ENCODE measurements at regions not wholly inside any gene's neighbourhood (a gene's known extent, or its start where the extent isn't known, plus 50 kb on each side); places are given as distances from the start of the nearest gene placed in this dataset.
"Not testable (repeated sequence)": the region's sequence is repeated elsewhere in the genome, so short reads cannot be mapped to it uniquely, and the experiment has no call there.

DNA sequence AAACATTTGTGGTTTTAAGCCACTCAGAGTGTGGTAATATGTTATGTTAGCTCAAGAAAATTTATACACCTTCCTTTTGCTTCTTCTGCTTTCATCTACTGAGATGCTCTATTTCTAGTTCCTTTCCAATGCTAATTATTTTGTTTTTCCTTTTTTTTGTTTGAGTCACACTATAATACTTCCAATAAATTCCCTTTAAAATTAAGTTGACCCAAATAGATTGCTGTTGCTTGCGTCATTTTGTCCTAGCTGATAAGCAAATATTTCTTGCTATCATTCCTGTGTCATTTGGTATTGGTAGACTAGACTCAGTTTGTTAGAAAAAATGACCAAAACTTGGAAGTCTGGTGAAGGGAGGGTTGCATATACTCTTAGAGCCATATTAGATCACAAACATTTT lies 437.0 kb upstream of the CNTN6 start:
- DNase-seq (ENCODE audit: low read depth in 2 of 2): no peak

DNA sequence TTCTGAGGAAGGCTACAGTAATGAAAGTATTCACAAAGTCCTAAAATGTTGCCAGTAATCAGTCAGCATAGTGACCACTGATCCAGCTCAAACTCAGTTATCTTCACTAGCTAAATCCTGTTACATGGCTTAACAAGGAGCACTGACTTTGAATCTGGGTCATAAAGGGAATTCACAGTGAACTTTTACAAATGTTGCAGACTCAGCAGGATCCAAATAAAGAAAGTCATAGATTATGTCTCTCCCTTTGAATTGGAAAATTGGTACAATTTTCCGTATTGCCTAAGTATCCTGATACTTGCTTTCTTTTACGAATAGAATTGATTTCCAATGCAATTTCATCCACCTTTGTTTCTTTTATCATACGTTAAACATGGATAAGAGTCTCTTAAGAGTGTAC lies 431.5 kb upstream of the CNTN6 start:
- DNase-seq (ENCODE audit: low read depth in 2 of 2): no peak

DNA sequence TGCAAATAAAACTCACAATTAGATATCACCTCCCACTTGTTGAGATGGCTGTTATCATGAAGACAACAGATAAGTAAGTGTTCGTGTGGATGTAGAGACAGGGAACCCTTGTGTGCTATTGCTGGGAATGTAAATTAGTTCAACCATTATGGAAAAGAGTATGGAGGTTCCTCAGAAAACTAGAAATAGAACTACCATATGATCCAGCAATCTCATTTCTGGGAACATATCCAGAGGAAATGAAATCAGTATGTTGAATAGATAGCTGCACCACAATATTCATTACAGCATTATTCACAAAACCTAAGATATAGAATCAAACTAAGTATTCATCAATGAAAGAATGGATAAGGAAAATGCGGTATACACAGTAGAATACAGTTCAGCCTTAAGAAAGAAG lies 418.7 kb upstream of the CNTN6 start:
- no peak for DNase-seq (ENCODE audit: low read depth in 2 of 2)

DNA sequence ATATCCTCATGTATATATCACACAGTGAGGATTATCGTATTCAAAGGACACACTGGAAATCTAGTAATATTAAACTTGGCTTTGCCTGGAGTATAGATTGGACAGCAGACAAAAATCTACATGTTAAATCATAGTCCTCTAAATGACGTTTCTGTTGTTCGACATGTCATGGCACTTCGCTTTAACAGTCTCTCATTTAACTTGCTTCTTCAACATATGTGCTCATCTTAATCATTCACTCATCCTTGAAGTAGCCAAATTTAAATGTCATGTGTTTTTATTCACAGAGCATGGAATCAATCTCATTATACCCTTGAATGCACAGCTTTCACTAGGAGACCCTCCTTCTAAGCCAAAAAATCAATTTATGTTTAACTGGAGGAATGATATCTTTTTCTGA lies 417.0 kb upstream of the CNTN6 start:
- DNase-seq (ENCODE audit: low read depth in 2 of 2): no peak

DNA sequence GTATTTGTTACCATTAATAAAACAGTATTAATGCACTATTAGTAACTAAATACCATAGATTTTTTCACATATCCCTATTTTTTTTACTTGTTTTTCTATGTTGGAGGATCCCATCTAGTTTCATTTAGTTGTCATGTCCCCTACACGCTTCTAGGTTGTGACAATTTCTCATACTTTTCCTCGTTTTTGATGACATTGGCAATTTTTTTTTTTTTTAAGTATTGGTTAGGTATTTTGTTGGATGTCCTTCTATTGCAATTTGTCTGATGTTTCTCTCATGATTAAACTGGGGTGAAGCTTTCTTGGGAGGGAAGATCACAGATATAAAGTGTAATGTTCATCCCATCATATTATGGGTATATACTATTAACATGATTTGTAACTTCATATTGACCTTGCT lies 409.1 kb upstream of the CNTN6 start:
- no peak for DNase-seq (ENCODE audit: low read depth in 2 of 2)

DNA sequence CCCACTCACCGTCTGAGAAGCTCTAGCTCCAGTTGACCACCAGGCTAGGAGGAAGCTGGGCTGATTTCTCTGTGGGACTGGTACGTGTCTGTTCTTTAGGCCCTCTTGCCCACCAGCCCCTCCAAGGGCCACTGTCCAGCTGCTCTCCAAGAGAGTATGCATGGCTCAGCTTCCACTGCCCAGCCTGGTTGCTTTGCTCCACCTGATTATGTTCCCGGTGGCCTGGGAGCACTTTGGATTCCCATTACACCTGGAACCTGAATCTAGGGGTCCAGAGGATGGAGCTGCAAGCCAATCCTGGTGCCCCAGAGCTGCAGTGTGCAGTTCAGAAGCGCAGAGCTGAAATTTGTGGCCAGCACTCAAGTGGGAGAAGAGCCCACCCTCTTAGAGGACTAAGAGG lies 402.1 kb upstream of the CNTN6 start:
- no peak for DNase-seq (ENCODE audit: low read depth in 2 of 2)

DNA sequence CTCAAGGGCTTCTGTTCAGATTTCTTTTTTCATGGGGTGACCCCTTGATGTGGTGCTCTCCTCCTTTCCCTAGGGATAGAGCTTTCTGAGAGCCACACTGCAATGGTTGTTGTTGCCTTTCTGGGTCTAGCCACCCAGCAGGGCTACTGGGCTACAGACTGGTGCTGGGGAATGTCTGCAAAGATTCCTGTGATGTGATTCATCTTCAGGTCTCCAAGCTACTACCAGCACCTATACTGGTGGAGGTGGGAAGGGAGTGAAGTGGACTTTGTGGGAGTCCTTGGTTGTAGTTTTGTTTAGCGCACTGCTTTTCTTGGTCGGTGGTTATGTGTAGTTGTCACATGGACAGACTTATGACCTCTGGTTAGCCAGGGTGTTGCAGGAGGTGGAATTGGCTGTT lies 392.3 kb upstream of the CNTN6 start:
- no peak for DNase-seq (ENCODE audit: low read depth in 2 of 2)

DNA sequence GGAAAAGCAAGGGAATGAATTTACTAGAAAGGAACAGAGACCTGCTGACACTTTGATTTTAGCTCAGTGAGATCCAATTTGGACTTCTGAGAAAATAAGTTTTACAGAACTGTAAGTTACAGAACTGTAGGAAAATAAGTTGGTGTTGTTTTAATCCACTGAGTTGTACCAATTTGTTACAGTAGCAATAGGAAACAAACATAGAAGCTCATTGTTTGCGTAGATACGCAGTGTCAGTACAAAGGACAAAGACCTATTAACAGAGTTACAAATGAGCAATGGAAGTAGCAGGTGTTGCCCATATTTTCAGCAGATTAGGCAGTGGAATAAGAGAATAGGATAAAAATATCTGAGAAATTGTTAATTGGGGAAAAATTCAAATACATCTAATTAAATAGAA lies 385.8 kb upstream of the CNTN6 start:
- no peak for DNase-seq (ENCODE audit: low read depth in 2 of 2)

DNA sequence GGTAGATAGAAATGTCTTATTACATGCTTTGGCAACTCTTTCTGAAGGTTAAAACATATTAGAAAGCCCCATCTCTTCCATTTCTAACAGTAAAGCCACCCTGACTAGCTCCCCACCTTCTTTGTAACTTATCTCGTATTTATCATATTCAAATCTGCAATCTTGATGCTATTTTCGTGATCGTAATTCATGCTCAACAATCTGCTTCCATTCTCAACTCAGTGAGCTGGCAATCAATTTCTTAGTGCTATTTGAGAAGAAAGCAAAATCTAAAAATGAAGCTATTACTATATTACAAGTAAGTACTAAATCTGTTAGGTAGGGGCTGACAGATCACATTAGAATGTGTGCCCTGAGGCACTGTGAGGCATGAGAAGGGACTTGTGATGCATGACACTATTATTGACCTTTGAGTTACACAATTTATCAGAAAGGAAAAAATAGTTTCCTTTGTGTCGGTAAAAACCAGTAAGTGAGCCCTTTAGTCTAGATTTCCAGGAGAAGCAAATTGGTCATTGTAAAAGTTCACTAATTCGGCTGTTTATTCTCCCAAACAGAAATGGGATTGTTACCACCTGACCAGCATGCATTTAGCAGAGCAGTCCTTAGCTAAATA lies 379.7 kb upstream of the CNTN6 start:
- DNase-seq (ENCODE audit: low read depth in 2 of 2): no peak

DNA sequence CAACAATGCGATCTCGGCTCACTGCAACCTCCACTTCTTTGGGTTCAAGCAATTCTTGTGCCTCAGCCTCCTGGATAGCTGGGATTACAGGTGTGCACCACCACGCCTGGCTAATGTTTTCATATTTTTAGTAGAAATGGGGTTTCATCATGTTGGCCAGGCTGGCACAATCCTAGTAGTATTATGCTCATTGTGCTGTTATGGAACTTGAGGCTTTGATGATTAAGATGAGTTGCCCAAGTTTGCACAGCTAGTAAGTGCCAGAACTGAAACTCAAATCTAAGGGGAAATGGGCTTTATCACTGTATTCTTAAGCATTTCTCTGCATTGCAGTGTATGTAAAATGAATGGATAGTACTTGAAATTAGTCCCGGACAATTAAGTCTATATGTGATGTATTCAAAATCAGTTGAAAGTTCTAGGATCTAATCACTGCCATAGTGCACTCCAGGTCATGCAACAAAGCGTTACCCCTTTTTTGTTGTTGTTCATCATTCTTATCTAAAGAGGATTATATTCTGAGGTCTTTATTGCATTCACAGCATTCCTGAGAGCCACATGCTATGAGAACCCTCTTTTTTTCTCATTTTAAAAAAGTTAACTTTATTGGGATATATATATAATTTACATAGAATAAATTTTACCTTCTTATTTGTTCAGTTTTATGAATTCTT lies 378.7 kb upstream of the CNTN6 start:
- DNase-seq (ENCODE audit: low read depth in 2 of 2): no peak

DNA sequence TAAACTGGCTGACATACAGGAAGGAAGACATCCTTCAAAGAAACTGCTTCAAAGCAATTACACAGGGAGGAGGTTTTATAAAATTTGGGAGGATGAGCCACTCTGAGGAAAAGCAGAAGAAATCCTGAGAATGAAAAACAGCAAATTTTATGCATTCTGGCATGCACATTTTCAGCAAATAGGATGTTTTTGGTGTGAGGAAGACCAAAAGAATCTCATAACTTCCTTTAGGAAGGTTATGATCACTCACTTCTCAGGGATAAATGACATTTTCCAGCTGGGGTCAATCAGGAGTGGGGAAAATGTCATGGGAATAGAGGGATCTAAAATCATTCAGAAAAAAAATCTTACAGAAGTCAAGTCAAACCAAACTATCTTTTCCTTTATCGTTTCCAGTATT lies 371.7 kb upstream of the CNTN6 start:
- no peak for DNase-seq (ENCODE audit: low read depth in 2 of 2)

DNA sequence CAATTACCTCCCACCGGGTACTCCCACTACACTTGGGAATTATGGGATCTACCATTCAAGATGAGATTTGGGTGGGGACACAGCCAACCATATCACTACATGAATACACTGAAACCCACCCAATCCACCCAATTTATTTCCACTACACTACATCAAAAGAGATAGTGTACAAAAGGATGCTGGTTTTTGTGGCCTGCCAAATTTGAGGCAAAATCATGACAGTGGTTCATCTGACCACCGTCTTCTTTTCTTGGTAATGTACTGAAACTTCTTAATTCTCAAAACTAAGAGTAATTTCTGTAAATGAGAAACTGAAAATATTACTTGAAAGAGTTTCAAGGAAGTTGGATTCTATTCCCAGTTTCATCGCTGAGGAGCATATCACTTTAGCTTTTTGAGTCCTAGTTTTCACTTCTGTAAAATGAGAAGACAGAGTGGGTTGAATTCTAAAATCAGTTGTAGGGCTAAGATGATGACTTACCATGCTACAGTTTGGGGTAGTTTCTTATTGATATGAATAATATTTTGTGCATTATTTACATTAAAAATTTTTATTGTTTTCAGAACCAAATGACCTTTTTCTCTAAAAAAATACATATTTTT lies 360.4 kb upstream of the CNTN6 start:
- DNase-seq (ENCODE audit: low read depth in 2 of 2): no peak

DNA sequence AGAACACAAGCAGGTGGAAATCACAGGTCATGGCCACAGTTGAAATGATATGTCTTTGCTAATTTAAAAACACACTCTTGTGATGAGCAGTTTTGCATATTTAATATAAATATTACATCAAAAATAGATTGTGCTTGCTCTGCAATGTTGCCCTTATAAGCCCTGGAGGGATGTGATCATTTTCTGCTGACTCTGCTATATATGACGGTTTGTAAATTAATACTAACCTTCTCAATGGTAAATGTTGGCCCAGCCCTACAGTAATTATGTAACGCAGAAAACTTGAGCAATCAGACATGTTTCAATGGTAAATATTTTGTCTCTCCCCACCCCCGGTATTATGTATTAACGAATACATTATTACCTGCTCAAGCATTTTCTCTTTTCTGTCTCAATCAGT lies 359.5 kb upstream of the CNTN6 start:
- no peak for DNase-seq (ENCODE audit: low read depth in 2 of 2)

DNA sequence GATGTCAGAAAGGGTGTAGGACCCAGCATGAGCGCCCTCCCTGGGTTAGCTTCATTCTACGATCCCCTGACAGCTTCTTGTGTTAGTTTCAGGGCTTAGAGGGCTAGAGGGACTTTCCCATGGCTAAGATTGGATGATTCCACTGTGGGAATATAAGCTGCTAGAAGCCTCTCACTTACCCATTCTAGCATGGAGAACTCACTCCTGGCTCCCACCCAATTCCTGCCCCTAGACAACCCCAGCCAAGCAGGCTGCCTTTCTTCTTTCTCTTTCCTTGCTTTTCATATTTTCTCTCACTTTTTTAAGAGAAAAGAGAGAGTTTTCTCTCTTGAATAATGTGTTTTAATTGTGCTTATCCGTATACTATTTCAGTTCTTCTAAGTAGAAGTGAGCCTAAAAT lies 335.1 kb upstream of the CNTN6 start:
- no peak for DNase-seq (ENCODE audit: low read depth in 2 of 2)

DNA sequence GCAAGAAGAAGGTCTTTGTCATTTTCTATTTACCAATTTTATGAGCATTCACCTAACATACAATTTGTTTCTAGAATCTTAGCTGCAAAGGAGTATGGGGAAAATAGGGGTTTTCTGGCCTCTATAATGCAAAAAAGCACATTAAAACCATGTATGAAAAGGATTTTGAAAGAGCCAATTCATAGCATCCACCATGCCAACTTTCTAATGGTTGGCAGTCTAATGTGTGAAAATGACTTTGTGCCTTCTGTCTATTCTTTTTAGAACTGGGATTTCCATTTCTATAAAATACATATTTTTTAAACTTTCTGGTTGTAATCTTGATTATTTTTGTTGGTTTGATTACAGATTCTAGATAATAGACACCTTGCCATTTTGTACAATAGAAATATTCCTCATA lies 333.7 kb upstream of the CNTN6 start:
- no peak for DNase-seq (ENCODE audit: low read depth in 2 of 2)

DNA sequence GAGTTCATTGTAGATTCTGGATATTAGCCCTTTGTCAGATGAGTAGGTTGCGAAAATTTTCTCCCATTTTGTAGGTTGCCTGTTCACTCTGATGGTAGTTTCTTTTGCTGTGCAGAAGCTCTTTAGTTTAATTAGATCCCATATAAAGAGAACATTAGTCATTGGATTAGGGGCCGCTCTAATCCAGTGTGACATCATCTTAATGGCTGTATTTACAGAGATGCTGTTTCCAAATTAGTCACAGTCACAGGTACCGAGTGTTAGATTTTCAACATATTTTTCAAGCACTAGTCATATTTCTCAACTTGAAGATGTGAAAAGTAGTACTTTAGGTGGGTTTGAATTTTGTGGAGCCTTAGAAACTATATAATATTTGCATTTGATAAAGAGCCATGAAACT lies 319.4 kb upstream of the CNTN6 start:
- DNase-seq (ENCODE audit: low read depth in 2 of 2): not testable (repeated sequence)

DNA sequence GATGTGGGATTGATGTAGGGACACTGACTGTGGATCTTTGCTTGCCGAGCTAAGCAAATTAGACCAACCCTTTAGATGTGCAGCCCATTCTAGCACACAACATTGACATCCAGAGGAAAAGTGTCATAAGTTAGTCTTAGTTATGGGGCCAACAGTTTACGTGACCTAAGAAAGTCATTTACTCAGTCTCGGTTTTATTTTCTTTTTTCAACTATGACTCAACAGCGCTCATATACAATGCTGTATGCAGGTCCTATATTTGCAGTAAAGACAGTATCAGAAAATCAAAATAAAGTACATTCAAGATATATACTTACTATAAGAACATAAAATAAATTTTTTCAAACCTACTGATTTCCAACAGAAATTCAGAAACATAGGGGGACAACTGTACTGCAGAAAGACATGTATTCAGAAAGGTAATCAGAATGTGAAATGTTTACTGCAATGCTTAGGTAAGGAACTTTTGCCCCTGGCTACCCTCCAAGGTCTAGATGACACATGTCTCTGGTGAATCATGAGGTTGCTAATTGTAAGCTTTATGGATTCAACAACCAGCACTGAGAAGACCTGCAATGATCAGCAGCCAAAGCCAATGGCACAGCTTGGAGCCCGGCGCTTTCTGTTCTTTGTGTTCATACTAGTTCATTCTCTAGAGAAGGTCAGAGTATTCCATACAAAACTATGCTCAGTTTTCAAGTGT lies 317.5 kb upstream of the CNTN6 start:
- DNase-seq (ENCODE audit: low read depth in 2 of 2): no peak

DNA sequence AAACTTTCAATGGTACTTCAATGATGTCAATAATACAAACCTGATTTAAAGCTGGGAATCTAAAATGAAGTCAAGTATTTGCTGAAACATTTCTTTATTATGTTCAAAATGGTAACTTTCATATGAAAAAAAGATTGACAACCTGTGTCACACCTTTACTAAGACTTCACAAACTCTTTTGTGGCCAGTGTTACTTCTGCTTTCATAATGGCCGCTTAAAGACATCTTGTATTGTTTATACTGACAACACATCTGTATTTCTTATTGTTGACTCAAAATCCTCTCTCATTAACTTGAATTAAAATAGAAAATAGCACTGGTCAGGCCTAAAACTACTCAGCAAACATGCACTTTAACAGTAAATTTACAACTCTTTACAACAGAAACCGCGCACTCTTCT lies 312.3 kb upstream of the CNTN6 start:
- DNase-seq (ENCODE audit: low read depth in 2 of 2): no peak

DNA sequence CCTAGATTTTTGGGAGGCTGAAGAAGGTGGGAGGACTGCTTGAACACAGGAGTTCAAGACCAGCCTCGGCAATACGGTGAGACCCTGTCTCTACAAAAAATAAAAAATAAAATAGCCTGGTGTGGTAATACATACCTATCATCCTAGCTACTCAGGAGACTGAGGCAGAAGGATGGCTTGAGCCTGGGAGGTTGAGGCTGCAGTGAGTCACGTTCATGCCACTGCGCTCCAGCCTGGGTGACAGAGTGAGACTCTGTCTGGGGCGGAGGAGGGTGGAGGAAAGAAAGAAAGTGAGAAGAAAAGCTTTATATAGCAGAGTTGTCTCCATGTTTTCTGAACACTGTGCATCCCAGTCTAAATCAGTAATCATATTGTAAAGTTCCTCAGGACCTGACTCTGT lies 301.4 kb upstream of the CNTN6 start:
- DNase-seq (ENCODE audit: low read depth in 2 of 2): no peak

DNA sequence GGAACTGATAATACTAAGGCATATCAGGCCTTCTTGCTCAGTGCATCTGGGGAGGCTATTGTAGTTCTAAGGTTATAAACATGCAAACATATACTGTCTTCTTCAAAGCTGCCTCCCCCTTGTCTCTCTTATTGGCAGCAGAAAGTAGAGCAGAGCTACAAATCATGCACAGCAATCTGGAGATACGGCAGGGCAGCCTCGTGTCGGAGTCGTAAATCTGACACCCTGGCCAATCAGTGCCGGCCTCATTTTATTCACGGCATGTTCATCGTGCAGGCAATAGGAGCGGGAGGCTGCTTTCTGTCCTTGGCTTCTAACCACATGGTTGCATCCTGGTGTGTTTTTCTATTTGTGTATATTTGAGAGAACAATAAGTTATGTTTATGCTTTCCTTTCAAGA lies 300.2 kb upstream of the CNTN6 start:
- DNase-seq (ENCODE audit: low read depth in 2 of 2): no peak

DNA sequence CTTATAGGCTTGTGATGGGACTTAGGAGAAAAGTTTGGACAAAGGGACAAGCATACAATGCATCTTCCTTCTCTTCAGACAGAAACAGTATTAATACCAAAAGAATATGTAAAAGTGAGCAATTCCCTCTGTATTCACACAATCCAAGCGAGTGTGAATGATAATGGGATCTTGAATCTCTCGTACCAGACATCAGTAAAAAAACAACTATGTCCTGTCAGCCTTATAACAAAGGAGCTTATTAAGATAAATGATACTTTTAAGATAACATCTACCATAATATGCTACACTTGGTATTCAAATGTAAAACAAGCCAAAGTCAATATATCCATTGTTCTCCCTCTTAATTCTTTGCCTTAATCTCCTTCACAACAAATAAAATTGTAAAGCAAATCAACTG lies 288.6 kb upstream of the CNTN6 start:
- no peak for DNase-seq (ENCODE audit: low read depth in 2 of 2)

DNA sequence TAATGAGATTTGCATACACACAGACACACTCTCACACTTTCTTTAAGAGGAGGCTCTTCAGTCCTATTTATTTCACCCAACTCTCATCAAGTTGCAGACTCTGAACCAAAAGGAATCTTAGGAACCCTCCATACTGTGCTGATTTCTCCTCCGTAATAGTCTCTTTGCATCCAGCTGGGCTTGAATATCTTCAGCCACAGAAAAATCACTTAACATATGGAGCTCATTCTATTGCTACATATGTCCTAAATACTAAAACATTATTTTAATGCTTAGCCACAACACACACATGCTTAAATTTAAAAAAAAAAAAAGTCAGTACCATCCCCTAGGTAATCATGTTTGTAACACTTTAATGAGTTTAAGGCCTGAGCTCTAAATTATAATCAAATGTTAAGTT lies 287.5 kb upstream of the CNTN6 start:
- DNase-seq (ENCODE audit: low read depth in 2 of 2): no peak

DNA sequence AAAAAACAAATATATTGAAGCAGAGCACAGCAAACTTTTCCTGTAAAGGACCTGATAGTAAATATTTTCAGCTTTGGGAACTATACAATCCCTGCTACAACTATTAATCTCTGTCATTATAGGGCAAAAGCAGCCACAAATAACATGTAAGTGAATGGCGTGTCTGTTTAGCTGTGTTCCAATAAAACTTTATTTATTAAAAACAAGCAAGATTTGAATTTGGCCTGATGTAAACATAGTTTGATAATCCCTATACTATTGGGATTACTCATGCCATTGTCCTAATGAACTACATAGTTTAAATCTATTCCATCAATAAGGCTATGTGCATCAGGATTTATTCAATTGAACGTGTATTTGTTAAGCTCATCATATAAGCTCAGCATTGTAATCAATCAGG lies 286.8 kb upstream of the CNTN6 start:
- DNase-seq (ENCODE audit: low read depth in 2 of 2): no peak
